ENCODE measurements at regions not wholly inside any gene's neighbourhood (a gene's known extent, or its start where the extent isn't known, plus 50 kb on each side); places are given as distances from the start of the nearest gene placed in this dataset.

DNA sequence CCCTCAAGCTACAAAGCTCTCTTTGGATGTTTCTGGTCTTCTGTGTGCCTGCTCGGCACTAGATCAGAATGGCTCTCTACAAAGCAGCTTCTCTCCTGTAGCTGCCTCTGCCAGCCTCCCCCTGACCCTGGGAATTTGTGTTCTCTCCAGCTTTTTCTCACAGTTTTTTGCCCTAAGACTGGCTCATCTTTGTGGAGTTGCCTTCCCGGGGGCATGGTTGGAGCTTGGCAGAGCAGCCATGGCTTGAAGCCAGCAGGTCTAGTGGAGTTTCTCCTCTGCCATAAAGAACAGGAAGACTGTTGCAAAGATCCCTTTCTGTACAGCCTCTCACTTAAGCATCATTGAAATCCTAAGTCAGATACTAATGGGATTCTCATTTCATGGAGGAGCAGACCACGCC, 163.3 kb upstream of the MAMLD1 start:
- no peak for TF ChIP-seq POLR2A (IDR thresholded peaks at IDR 0.05)
- TF ChIP-seq, protein P1, sequence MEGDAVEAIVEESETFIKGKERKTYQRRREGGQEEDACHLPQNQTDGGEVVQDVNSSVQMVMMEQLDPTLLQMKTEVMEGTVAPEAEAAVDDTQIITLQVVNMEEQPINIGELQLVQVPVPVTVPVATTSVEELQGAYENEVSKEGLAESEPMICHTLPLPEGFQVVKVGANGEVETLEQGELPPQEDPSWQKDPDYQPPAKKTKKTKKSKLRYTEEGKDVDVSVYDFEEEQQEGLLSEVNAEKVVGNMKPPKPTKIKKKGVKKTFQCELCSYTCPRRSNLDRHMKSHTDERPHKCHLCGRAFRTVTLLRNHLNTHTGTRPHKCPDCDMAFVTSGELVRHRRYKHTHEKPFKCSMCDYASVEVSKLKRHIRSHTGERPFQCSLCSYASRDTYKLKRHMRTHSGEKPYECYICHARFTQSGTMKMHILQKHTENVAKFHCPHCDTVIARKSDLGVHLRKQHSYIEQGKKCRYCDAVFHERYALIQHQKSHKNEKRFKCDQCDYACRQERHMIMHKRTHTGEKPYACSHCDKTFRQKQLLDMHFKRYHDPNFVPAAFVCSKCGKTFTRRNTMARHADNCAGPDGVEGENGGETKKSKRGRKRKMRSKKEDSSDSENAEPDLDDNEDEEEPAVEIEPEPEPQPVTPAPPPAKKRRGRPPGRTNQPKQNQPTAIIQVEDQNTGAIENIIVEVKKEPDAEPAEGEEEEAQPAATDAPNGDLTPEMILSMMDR (IDR thresholded peaks at IDR 0.05) = no peak
